ENCODE measurements at regions not wholly inside any gene's neighbourhood (a gene's known extent, or its start where the extent isn't known, plus 50 kb on each side); places are given as distances from the start of the nearest gene placed in this dataset.

GRCh38 chr14:101460521-101460920 lies 100.8 kb upstream of the DIO3 start:
- TF ChIP-seq CTCF (IDR thresholded peaks at IDR 0.05) (no peak), ZFX (IDR thresholded peaks at IDR 0.05; ENCODE audit: borderline replicate concordance) (no peak)

Measured in 22Rv1 (cell line).